MM.1S (cell line): ENCODE measurements at regions not wholly inside any gene's neighbourhood (a gene's known extent, or its start where the extent isn't known, plus 50 kb on each side); places are given as distances from the start of the nearest gene placed in this dataset.

Experiments
- EZH2phosphoT487 ChIP-seq: fragments of 300-600 bp; sonication (generic); IDR thresholded peaks from 2 replicates; pipeline ENCODE4 v1.6.1; 2018; ENCODE audit warnings: antibody characterized with exemption, low read length
- TF ChIP-seq, protein P1 (sequence below): fragments of 300-600 bp; sonication (generic); IDR thresholded peaks from 2 replicates; pipeline ENCODE4 v1.5.1; 2016; ENCODE audit warnings: antibody characterized with exemption, low read length, mixed read lengths

GRCh38 chr21:16842696-16843035 lies 670.2 kb upstream of the CXADR start:
- TF ChIP-seq, protein P1, sequence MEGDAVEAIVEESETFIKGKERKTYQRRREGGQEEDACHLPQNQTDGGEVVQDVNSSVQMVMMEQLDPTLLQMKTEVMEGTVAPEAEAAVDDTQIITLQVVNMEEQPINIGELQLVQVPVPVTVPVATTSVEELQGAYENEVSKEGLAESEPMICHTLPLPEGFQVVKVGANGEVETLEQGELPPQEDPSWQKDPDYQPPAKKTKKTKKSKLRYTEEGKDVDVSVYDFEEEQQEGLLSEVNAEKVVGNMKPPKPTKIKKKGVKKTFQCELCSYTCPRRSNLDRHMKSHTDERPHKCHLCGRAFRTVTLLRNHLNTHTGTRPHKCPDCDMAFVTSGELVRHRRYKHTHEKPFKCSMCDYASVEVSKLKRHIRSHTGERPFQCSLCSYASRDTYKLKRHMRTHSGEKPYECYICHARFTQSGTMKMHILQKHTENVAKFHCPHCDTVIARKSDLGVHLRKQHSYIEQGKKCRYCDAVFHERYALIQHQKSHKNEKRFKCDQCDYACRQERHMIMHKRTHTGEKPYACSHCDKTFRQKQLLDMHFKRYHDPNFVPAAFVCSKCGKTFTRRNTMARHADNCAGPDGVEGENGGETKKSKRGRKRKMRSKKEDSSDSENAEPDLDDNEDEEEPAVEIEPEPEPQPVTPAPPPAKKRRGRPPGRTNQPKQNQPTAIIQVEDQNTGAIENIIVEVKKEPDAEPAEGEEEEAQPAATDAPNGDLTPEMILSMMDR, result no peak
- no peak for TF ChIP-seq EZH2phosphoT487
